CD4-positive, CD25-positive, alpha-beta regulatory T cell (primary cell): ENCODE measurements at regions not wholly inside any gene's neighbourhood (a gene's known extent, or its start where the extent isn't known, plus 50 kb on each side); places are given as distances from the start of the nearest gene placed in this dataset.
A peak's percentile ranks its signal among the peaks of the same experiment; 100 is the strongest.

Source experiments
- ATAC-seq, 2 donors: fragments of 150-1000 bp; cut with Tn5 transposase; one replicate each; pipeline ENCODE4 v1.10.0; 2021; ENCODE audit warnings: low read depth in 2 of 2, moderate number of reproducible peaks in 2 of 2, moderate library complexity in 1 of 2
- DNase-seq, 3 donors: peaks; one replicate each; pipeline versions ENCODE4 v3.0.0 to v3.0.0-alpha.2; 2012 to 2022; ENCODE audit warnings: mixed read lengths in 1 of 3
- H3K27ac ChIP-seq: one replicate; pipeline ENCODE4 v1.7.0; 2013; ENCODE audit warnings: mild to moderate bottlenecking, low read length; ENCODE audit not compliant: insufficient read depth, poor library complexity, severe bottlenecking
- H3K27me3 ChIP-seq: one replicate; pipeline ENCODE4 v1.7.0; 2013; ENCODE audit warnings: low read length; ENCODE audit not compliant: control insufficient read depth, insufficient read depth
- H3K36me3 ChIP-seq: one replicate; pipeline ENCODE4 v1.7.0; 2013; ENCODE audit warnings: mild to moderate bottlenecking, low read length, moderate library complexity; ENCODE audit not compliant: control insufficient read depth, insufficient read depth
- H3K4me1 ChIP-seq: 2 replicates; pipeline ENCODE4 v1.7.0; 2013; ENCODE audit warnings: mild to moderate bottlenecking, low read length; ENCODE audit not compliant: insufficient read depth, control insufficient read depth, poor library complexity, severe bottlenecking
- H3K4me3 ChIP-seq: one replicate; pipeline ENCODE4 v1.7.0; 2013; ENCODE audit warnings: low read depth, mild to moderate bottlenecking, low read length, moderate library complexity
- H3K9me3 ChIP-seq, 2 experiments: 1 replicate in 1 of 2; 2 replicates in 1 of 2; pipeline ENCODE4 v1.7.0; 2013; ENCODE audit warnings: low read length in 2 of 2, mild to moderate bottlenecking in 1 of 2, moderate library complexity in 1 of 2; ENCODE audit not compliant: control insufficient read depth in 2 of 2
- H3K27ac Mint-ChIP-seq, 3 donors: one replicate each; pipeline ENCODE4 v1.8.0; 2020 to 2022; ENCODE audit warnings: mild to moderate bottlenecking in 3 of 3, mixed read lengths in 3 of 3, moderate library complexity in 2 of 3
- H3K27me3 Mint-ChIP-seq: one replicate; pipeline ENCODE4 v1.8.0; 2022; ENCODE audit warnings: mild to moderate bottlenecking, mixed read lengths
- H3K36me3 Mint-ChIP-seq: one replicate; pipeline ENCODE4 v1.8.0; 2020; ENCODE audit warnings: mixed read lengths
- H3K4me1 Mint-ChIP-seq, 4 donors: one replicate each; pipeline ENCODE4 v1.8.0; 2020 to 2022; ENCODE audit warnings: mixed read lengths in 4 of 4, mild to moderate bottlenecking in 1 of 4
- H3K4me3 Mint-ChIP-seq, 4 donors: one replicate each; pipeline ENCODE4 v1.8.0; 2020 to 2022; ENCODE audit warnings: mild to moderate bottlenecking in 4 of 4, mixed read lengths in 4 of 4, moderate library complexity in 3 of 4
- H3K9me3 Mint-ChIP-seq, 7 donors: one replicate each; pipeline ENCODE4 v1.8.0; 2020 to 2022; ENCODE audit warnings: mixed read lengths in 7 of 7, mild to moderate bottlenecking in 3 of 7, moderate library complexity in 2 of 7

DNA sequence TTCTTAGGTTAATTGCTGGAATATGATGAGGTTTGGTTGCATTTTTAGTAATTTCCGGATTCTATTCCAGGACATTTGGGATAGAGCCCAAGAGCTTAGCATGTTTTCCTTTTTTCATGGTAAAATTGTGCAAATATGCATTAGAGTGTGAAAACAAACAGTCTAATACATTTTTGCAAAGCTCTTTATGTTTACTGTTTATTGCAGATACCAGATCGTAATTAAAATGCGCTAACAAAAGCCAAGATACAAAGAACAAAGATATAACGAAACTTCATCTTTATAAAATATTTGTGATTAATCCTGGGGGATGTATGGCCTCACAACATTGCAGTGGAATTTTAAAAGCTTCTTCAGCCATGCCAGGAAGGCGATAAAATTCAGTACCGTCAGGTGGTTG, 94.5 kb upstream of the TBC1D5 start:
- H3K36me3 Mint-ChIP-seq: no peaks in the 10 kb centered on the region
- no peak for DNase-seq
- ATAC-seq: no peak

DNA sequence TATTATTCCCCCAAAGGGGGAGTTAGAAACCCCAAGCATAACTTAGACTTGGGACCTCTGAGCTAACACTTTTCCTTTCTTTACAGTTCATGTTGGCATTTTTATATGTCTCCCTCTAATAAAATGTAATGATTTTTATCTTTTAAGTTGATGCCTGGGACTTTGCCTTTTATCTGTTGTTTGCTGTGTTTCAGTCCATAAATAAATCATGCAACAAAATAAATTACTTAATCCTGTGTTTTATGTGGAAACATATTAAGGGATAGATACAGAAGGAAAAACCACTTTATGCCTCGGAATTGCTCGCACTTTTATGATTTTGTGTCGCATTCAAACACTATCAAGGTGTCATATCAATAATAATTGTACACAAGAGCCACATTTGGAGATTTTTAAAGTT, 93.7 kb upstream of the TBC1D5 start:
- Histone ChIP-seq H3K9me3 (no peaks in the 10 kb centered on the region), H3K36me3 (no peaks in the 10 kb centered on the region), H3K4me1 (no peaks in the 10 kb centered on the region), H3K27me3 (peaks cover 19% of the 10 kb centered on the region), H3K27ac (no peak overlapping the region), H3K4me3 (no peak overlapping the region)
- H3K9me3 Mint-ChIP-seq: peaks cover 0 to 1% (median 0%) of the 10 kb centered on the region in 7 donors
- H3K27me3 Mint-ChIP-seq: peaks cover 11% of the 10 kb centered on the region
- no peak overlapping the region for H3K4me3 Mint-ChIP-seq
- H3K27ac Mint-ChIP-seq: no peak overlapping the region
- DNase-seq: no peak
- no peaks in the 10 kb centered on the region for H3K4me1 Mint-ChIP-seq
- H3K36me3 Mint-ChIP-seq: no peaks in the 10 kb centered on the region
- ATAC-seq: no peak

More for the DNA sequence above, 94.5 kb upstream of the TBC1D5 start:
- H3K4me3 ChIP-seq: no peak overlapping the region
- H3K4me3 Mint-ChIP-seq: no peak overlapping the region
- H3K36me3 ChIP-seq: no peaks in the 10 kb centered on the region
- H3K4me1 ChIP-seq: no peaks in the 10 kb centered on the region
- H3K27me3 ChIP-seq: peaks cover 18% of the 10 kb centered on the region
- H3K9me3 Mint-ChIP-seq: peaks cover 0 to 1% (median 0%) of the 10 kb centered on the region in 7 donors
- H3K27ac Mint-ChIP-seq: no peak overlapping the region
- no peak overlapping the region for H3K27ac ChIP-seq
- no peaks in the 10 kb centered on the region for H3K9me3 ChIP-seq
- H3K27me3 Mint-ChIP-seq: peaks cover 12% of the 10 kb centered on the region
- H3K4me1 Mint-ChIP-seq: no peaks in the 10 kb centered on the region

DNA sequence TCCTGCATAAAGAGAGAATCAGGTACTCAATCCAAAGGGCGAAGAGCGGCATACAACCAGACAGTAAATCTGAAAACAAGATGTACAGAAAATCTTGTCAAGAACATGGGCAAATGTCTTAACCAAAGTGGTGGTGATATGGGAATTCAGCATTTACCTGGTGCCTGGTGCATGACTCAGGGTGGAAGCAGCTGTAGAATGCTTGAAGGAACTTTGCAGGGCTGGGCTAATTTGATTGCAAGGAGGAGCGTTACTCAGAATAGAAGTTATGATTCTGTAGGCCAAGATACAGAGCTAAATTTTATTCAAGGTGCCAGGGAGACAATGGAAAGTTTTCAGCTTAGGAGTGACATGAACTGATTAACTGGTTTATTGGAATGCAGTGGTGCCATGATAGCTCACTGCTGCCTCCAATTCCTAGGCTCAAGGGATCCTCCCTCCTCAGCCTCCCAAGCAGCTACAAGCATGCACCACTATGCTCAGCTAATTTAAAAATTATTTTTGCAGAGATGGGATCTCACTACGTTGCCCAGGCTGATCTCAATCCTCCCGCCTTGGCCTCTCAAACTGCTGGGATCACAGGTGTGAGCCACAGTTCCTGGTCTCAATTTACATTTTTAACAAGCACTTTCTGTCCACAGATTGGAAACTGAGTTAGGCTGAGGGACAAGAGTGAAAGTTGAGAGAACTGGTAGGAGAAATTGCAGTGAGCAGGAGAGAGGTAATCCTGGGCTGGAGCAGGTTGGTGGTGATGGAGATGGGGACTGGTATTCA, 91.5 kb upstream of the TBC1D5 start:
- Mint-ChIP-seq H3K36me3 (no peaks in the 10 kb centered on the region), H3K9me3 (peaks cover 0 to 1% (median 0%) of the 10 kb centered on the region in 7 donors), H3K4me3 (no peak overlapping the region), H3K27ac (peak overlapping the region in 1 of 3 donors; percentile 32), H3K4me1 (no peaks in the 10 kb centered on the region), H3K27me3 (peaks cover 16% of the 10 kb centered on the region)
- H3K4me1 ChIP-seq: no peaks in the 10 kb centered on the region
- DNase-seq (no peak), ATAC-seq (no peak)
- H3K4me3 ChIP-seq: no peak overlapping the region
- H3K36me3 ChIP-seq: no peaks in the 10 kb centered on the region
- H3K9me3 ChIP-seq: no peaks in the 10 kb centered on the region
- H3K27ac ChIP-seq: no peak overlapping the region
- peaks cover 19% of the 10 kb centered on the region for H3K27me3 ChIP-seq

DNA sequence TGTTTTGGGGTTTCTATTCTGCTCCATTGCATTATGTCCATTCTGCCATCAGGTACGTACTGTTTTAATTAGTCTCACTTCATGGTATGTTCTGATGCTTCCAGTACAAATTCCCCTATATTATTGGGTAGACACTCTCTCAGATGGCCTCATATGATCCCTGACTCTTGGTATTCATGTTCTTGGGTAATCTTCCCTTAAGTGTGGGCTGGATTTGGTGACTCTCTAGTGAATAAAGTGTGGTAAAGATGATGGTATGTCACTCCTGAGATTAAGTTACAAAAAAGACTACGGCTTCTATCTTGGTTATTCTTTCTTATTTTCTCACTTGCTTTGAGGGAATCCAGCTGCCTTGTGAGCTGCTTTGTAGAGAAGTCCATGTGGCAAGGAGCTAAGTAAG, 89.6 kb upstream of the TBC1D5 start:
- H3K4me3 ChIP-seq: no peak overlapping the region
- peaks cover 14% of the 10 kb centered on the region for H3K27me3 ChIP-seq
- Mint-ChIP-seq H3K4me3 (no peak overlapping the region), H3K27me3 (peaks cover 24% of the 10 kb centered on the region), H3K36me3 (no peaks in the 10 kb centered on the region), H3K9me3 (peaks cover 0 to 1% (median 0%) of the 10 kb centered on the region in 7 donors), H3K27ac (no peak overlapping the region), H3K4me1 (no peaks in the 10 kb centered on the region)
- H3K4me1 ChIP-seq: no peaks in the 10 kb centered on the region
- H3K36me3 ChIP-seq: no peaks in the 10 kb centered on the region
- no peak for DNase-seq
- ATAC-seq: no peak
- no peak overlapping the region for H3K27ac ChIP-seq
- no peaks in the 10 kb centered on the region for H3K9me3 ChIP-seq

DNA sequence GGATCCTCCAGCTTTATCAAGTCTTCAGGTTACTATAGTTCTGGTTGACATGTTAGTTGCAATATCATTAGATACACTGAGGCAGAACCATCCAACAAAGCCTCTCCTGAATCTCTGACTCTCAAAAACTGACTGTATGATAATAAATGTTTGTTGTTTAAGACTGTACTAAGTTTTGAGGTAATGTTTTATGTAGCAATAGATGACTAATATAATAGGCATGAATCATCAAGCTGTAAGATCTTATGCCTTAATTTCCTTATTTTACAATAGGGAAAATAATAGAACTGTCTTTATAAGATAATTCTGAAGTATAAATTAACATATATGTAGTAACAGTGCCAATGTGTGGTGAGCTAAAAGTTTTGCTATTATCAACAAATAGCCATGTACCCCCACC, 88.9 kb upstream of the TBC1D5 start:
- H3K27ac Mint-ChIP-seq: no peak overlapping the region
- no peak for DNase-seq
- no peaks in the 10 kb centered on the region for H3K9me3 ChIP-seq
- no peaks in the 10 kb centered on the region for H3K4me1 ChIP-seq
- H3K9me3 Mint-ChIP-seq: peaks cover 0 to 1% (median 0%) of the 10 kb centered on the region in 7 donors
- no peak overlapping the region for H3K4me3 ChIP-seq
- H3K27me3 ChIP-seq: peaks cover 11% of the 10 kb centered on the region
- H3K27me3 Mint-ChIP-seq: peaks cover 30% of the 10 kb centered on the region
- no peak for ATAC-seq
- H3K4me1 Mint-ChIP-seq: no peaks in the 10 kb centered on the region
- H3K36me3 ChIP-seq: no peaks in the 10 kb centered on the region
- H3K27ac ChIP-seq: no peak overlapping the region
- no peaks in the 10 kb centered on the region for H3K36me3 Mint-ChIP-seq
- no peak overlapping the region for H3K4me3 Mint-ChIP-seq

DNA sequence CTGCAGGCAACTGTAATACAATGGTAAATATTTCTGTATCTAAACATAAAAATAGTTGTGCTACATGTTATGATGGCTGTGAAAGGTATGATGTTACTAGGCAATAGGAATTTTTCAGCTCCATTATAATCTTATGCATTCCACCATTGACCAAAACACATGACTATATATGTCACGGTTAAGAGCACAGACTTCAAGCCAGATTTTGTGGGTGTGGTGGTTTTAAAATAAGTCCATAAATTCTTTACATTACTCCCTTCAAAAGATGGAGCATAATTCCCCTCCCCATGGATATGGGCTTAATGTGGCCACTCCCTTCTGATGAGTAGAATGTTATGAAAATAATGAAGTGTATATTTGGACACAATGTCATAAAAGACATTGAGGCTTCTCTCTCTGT, 88.4 kb upstream of the TBC1D5 start:
- Histone ChIP-seq H3K4me3 (no peak overlapping the region), H3K36me3 (no peaks in the 10 kb centered on the region), H3K9me3 (no peaks in the 10 kb centered on the region), H3K27ac (no peak overlapping the region), H3K4me1 (no peaks in the 10 kb centered on the region), H3K27me3 (peaks cover 11% of the 10 kb centered on the region)
- Mint-ChIP-seq H3K27ac (no peak overlapping the region), H3K4me1 (no peaks in the 10 kb centered on the region), H3K4me3 (no peak overlapping the region), H3K36me3 (no peaks in the 10 kb centered on the region), H3K27me3 (peaks cover 32% of the 10 kb centered on the region), H3K9me3 (peaks cover 0 to 1% (median 0%) of the 10 kb centered on the region in 7 donors)
- ATAC-seq (no peak), DNase-seq (no peak)

DNA sequence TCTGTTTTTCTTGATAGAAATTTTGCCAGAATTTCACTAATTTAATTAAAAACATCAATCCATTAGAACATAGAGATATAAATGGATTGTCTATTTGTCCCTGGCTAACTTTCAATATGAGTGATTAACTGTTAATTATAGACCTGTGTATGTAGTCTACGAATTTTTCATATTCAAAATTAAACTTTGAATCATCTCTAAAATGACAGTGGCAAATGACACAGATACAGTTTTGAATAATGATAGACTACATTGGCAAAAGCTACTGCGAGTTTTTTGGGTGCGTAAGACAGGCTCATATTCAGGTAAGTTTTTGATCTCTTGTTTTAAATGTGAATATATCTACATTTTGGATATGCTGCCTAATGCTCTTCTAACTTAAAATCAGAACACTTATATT, 86.0 kb upstream of the TBC1D5 start:
- H3K27ac ChIP-seq: no peak overlapping the region
- no peaks in the 10 kb centered on the region for H3K36me3 ChIP-seq
- Mint-ChIP-seq H3K36me3 (no peaks in the 10 kb centered on the region), H3K4me1 (no peaks in the 10 kb centered on the region), H3K9me3 (no peaks in the 10 kb centered on the region), H3K27me3 (peaks cover 32% of the 10 kb centered on the region), H3K27ac (no peak overlapping the region), H3K4me3 (no peak overlapping the region)
- ATAC-seq (no peak), DNase-seq (no peak)
- H3K27me3 ChIP-seq: peaks cover 9% of the 10 kb centered on the region
- H3K9me3 ChIP-seq: no peaks in the 10 kb centered on the region
- no peaks in the 10 kb centered on the region for H3K4me1 ChIP-seq
- no peak overlapping the region for H3K4me3 ChIP-seq

DNA sequence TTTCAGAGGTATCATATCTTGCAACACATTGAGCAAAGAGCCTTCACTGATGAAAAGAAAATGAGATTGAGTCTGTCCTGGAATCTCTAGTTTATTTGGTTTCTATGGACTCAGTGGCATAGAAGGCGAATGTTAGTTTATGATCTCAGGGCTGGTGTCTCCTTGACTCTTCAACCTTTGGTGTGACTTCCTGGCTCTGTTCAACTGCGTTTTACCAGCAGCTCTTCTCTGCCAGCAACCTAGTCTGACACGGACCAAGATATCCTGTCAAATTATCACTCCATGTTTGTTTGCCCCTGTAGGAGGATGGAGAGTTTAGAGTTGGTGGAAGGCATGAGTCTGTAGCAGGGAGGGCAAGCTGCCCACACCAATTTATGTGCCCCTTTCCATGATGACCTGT, 82.9 kb upstream of the TBC1D5 start:
- no peaks in the 10 kb centered on the region for H3K9me3 Mint-ChIP-seq
- peaks cover 9% of the 10 kb centered on the region for H3K27me3 ChIP-seq
- H3K27ac ChIP-seq: no peak overlapping the region
- no peak overlapping the region for H3K4me3 Mint-ChIP-seq
- no peak for DNase-seq
- H3K9me3 ChIP-seq: no peaks in the 10 kb centered on the region
- H3K4me1 Mint-ChIP-seq: peaks cover 0 to 2% (median 0%) of the 10 kb centered on the region in 4 donors
- no peak overlapping the region for H3K4me3 ChIP-seq
- no peaks in the 10 kb centered on the region for H3K36me3 ChIP-seq
- no peaks in the 10 kb centered on the region for H3K4me1 ChIP-seq
- ATAC-seq: no peak
- no peak overlapping the region for H3K27ac Mint-ChIP-seq
- peaks cover 41% of the 10 kb centered on the region for H3K27me3 Mint-ChIP-seq
- no peaks in the 10 kb centered on the region for H3K36me3 Mint-ChIP-seq
